ENCODE measurements at regions not wholly inside any gene's neighbourhood (a gene's known extent, or its start where the extent isn't known, plus 50 kb on each side); places are given as distances from the start of the nearest gene placed in this dataset.

- no peak for TF ChIP-seq PAX5 (IDR thresholded peaks at IDR 0.05; ENCODE audit: insufficient read depth, low read length, severe bottlenecking)
- no peak for TF ChIP-seq POLR2AphosphoS5 (IDR thresholded peaks at IDR 0.05; ENCODE audit: low read depth, low read length)
- TF ChIP-seq POU2F2 (IDR thresholded peaks at IDR 0.05; ENCODE audit: low read depth, low read length): no peak
- TF ChIP-seq TAF1 (IDR thresholded peaks at IDR 0.05; ENCODE audit: low read depth, low read length): no peak
- TF ChIP-seq SPI1 (IDR thresholded peaks at IDR 0.05; ENCODE audit: low read depth, low read length): no peak
- TF ChIP-seq POLR2A (IDR thresholded peaks at IDR 0.05; ENCODE audit: low read depth, low read length): no peak
- DNase-seq (ENCODE audit: insufficient read length, low spot score) (no peak), FAIRE-seq (no peak)
These were observed 529.2 kb upstream of the KLHL29 start for GRCh38 chr2:22855761-22856184.

- TF ChIP-seq POU2F2 (IDR thresholded peaks at IDR 0.05; ENCODE audit: low read depth, low read length): no peak
- TF ChIP-seq POLR2AphosphoS5 (IDR thresholded peaks at IDR 0.05; ENCODE audit: low read depth, low read length): no peak
- TF ChIP-seq SPI1 (IDR thresholded peaks at IDR 0.05; ENCODE audit: low read depth, low read length): no peak
- no peak for TF ChIP-seq PAX5 (IDR thresholded peaks at IDR 0.05; ENCODE audit: insufficient read depth, low read length, severe bottlenecking)
- TF ChIP-seq TAF1 (IDR thresholded peaks at IDR 0.05; ENCODE audit: low read depth, low read length): no peak
- TF ChIP-seq POLR2A (IDR thresholded peaks at IDR 0.05; ENCODE audit: low read depth, low read length): no peak
- FAIRE-seq (no peak), DNase-seq (ENCODE audit: insufficient read length, low spot score) (no peak)
These were observed 517.0 kb upstream of the KLHL29 start for GRCh38 chr2:22867973-22868372.

- DNase-seq (ENCODE audit: insufficient read length, low spot score) (no peak), FAIRE-seq (no peak)
- TF ChIP-seq POLR2AphosphoS5 (IDR thresholded peaks at IDR 0.05; ENCODE audit: low read depth, low read length) (no peak), SPI1 (IDR thresholded peaks at IDR 0.05; ENCODE audit: low read depth, low read length) (no peak), TAF1 (IDR thresholded peaks at IDR 0.05; ENCODE audit: low read depth, low read length) (no peak), PAX5 (IDR thresholded peaks at IDR 0.05; ENCODE audit: insufficient read depth, low read length, severe bottlenecking) (no peak), POLR2A (IDR thresholded peaks at IDR 0.05; ENCODE audit: low read depth, low read length) (no peak), POU2F2 (IDR thresholded peaks at IDR 0.05; ENCODE audit: low read depth, low read length) (no peak)
These were observed 506.9 kb upstream of the KLHL29 start for GRCh38 chr2:22878121-22878520.

- FAIRE-seq (no peak), DNase-seq (ENCODE audit: insufficient read length, low spot score) (no peak)
- TF ChIP-seq POLR2AphosphoS5 (IDR thresholded peaks at IDR 0.05; ENCODE audit: low read depth, low read length) (no peak), TAF1 (IDR thresholded peaks at IDR 0.05; ENCODE audit: low read depth, low read length) (no peak), SPI1 (IDR thresholded peaks at IDR 0.05; ENCODE audit: low read depth, low read length) (no peak), PAX5 (IDR thresholded peaks at IDR 0.05; ENCODE audit: insufficient read depth, low read length, severe bottlenecking) (no peak), POU2F2 (IDR thresholded peaks at IDR 0.05; ENCODE audit: low read depth, low read length) (no peak), POLR2A (IDR thresholded peaks at IDR 0.05; ENCODE audit: low read depth, low read length) (no peak)
These were observed 505.7 kb upstream of the KLHL29 start for GRCh38 chr2:22879009-22879863.

GRCh38 chr2:22880161-22880560, 504.8 kb upstream of the KLHL29 start:
- TF ChIP-seq POLR2AphosphoS5 (IDR thresholded peaks at IDR 0.05; ENCODE audit: low read depth, low read length) (no peak), TAF1 (IDR thresholded peaks at IDR 0.05; ENCODE audit: low read depth, low read length) (no peak), POLR2A (IDR thresholded peaks at IDR 0.05; ENCODE audit: low read depth, low read length) (no peak), PAX5 (IDR thresholded peaks at IDR 0.05; ENCODE audit: insufficient read depth, low read length, severe bottlenecking) (no peak), SPI1 (IDR thresholded peaks at IDR 0.05; ENCODE audit: low read depth, low read length) (no peak), POU2F2 (IDR thresholded peaks at IDR 0.05; ENCODE audit: low read depth, low read length) (no peak)
- FAIRE-seq (no peak), DNase-seq (ENCODE audit: insufficient read length, low spot score) (no peak)

GRCh38 chr2:22882011-22882410, 503.0 kb upstream of the KLHL29 start:
- no peak for TF ChIP-seq POLR2AphosphoS5 (IDR thresholded peaks at IDR 0.05; ENCODE audit: low read depth, low read length)
- TF ChIP-seq SPI1 (IDR thresholded peaks at IDR 0.05; ENCODE audit: low read depth, low read length): no peak
- no peak for TF ChIP-seq POU2F2 (IDR thresholded peaks at IDR 0.05; ENCODE audit: low read depth, low read length)
- TF ChIP-seq PAX5 (IDR thresholded peaks at IDR 0.05; ENCODE audit: insufficient read depth, low read length, severe bottlenecking): no peak
- TF ChIP-seq POLR2A (IDR thresholded peaks at IDR 0.05; ENCODE audit: low read depth, low read length): no peak
- no peak for TF ChIP-seq TAF1 (IDR thresholded peaks at IDR 0.05; ENCODE audit: low read depth, low read length)
- FAIRE-seq (no peak), DNase-seq (ENCODE audit: insufficient read length, low spot score) (no peak)

- DNase-seq (ENCODE audit: insufficient read length, low spot score) (no peak), FAIRE-seq (no peak)
- TF ChIP-seq POLR2AphosphoS5 (IDR thresholded peaks at IDR 0.05; ENCODE audit: low read depth, low read length) (no peak), PAX5 (IDR thresholded peaks at IDR 0.05; ENCODE audit: insufficient read depth, low read length, severe bottlenecking) (no peak), POLR2A (IDR thresholded peaks at IDR 0.05; ENCODE audit: low read depth, low read length) (no peak), TAF1 (IDR thresholded peaks at IDR 0.05; ENCODE audit: low read depth, low read length) (no peak), SPI1 (IDR thresholded peaks at IDR 0.05; ENCODE audit: low read depth, low read length) (no peak), POU2F2 (IDR thresholded peaks at IDR 0.05; ENCODE audit: low read depth, low read length) (no peak)
These were observed 502.3 kb upstream of the KLHL29 start for GRCh38 chr2:22882643-22883042.

GRCh38 chr2:22883054-22883453, 501.9 kb upstream of the KLHL29 start:
- TF ChIP-seq POU2F2 (IDR thresholded peaks at IDR 0.05; ENCODE audit: low read depth, low read length) (no peak), PAX5 (IDR thresholded peaks at IDR 0.05; ENCODE audit: insufficient read depth, low read length, severe bottlenecking) (no peak), POLR2A (IDR thresholded peaks at IDR 0.05; ENCODE audit: low read depth, low read length) (no peak), POLR2AphosphoS5 (IDR thresholded peaks at IDR 0.05; ENCODE audit: low read depth, low read length) (no peak), SPI1 (IDR thresholded peaks at IDR 0.05; ENCODE audit: low read depth, low read length) (no peak), TAF1 (IDR thresholded peaks at IDR 0.05; ENCODE audit: low read depth, low read length) (no peak)
- FAIRE-seq: no peak
- DNase-seq (ENCODE audit: insufficient read length, low spot score): no peak

- DNase-seq (ENCODE audit: insufficient read length, low spot score): no peak
- no peak for FAIRE-seq
- TF ChIP-seq POU2F2 (IDR thresholded peaks at IDR 0.05; ENCODE audit: low read depth, low read length) (no peak), TAF1 (IDR thresholded peaks at IDR 0.05; ENCODE audit: low read depth, low read length) (no peak), SPI1 (IDR thresholded peaks at IDR 0.05; ENCODE audit: low read depth, low read length) (no peak), POLR2AphosphoS5 (IDR thresholded peaks at IDR 0.05; ENCODE audit: low read depth, low read length) (no peak), POLR2A (IDR thresholded peaks at IDR 0.05; ENCODE audit: low read depth, low read length) (no peak), PAX5 (IDR thresholded peaks at IDR 0.05; ENCODE audit: insufficient read depth, low read length, severe bottlenecking) (no peak)
These were observed 499.7 kb upstream of the KLHL29 start for GRCh38 chr2:22885245-22885644.
